Fibroblast of lung (primary cell): ENCODE measurements at regions not wholly inside any gene's neighbourhood (a gene's known extent, or its start where the extent isn't known, plus 50 kb on each side); places are given as distances from the start of the nearest gene placed in this dataset.

Source experiments
- DNase-seq, 2 donors: peaks; one replicate each; pipeline versions ENCODE4 v3.0.0 to v3.0.0-alpha.2; 2010; ENCODE audit warnings: low read depth in 2 of 2
- H2AFZ ChIP-seq: 2 replicates; pipeline ENCODE4 v1.5.1; 2012; ENCODE audit warnings: low read length, control low read depth, inconsistent platforms
- H3K27ac ChIP-seq: 2 replicates; pipeline ENCODE4 v1.5.1; 2011; ENCODE audit warnings: low read length, control low read depth; ENCODE audit not compliant: insufficient read depth
- H3K27me3 ChIP-seq: 2 replicates; pipeline ENCODE4 v1.5.1; 2011; ENCODE audit warnings: mild to moderate bottlenecking, low read length; ENCODE audit not compliant: control insufficient read depth, insufficient read depth
- H3K36me3 ChIP-seq: 2 replicates; pipeline ENCODE4 v1.5.1; 2011; ENCODE audit warnings: low read length; ENCODE audit not compliant: control insufficient read depth, insufficient read depth
- H3K4me1 ChIP-seq: 2 replicates; pipeline ENCODE4 v1.5.1; 2011; ENCODE audit warnings: low read length; ENCODE audit not compliant: control insufficient read depth, insufficient read depth; ENCODE audit errors: extremely low read depth
- H3K4me2 ChIP-seq: 2 replicates; pipeline ENCODE4 v1.5.1; 2011; ENCODE audit warnings: low read length, control low read depth; ENCODE audit not compliant: insufficient read depth; ENCODE audit errors: extremely low read depth
- H3K4me3 ChIP-seq, 4 experiments: fragments of 200-600 bp in 1 of 4; sonication (generic) in 1 of 4; replicated peaks in 1 of 4; 2 replicates each; pipeline ENCODE4 v1.5.1; 2011 to 2016; ENCODE audit warnings: low read length in 4 of 4, low read depth in 3 of 4, mild to moderate bottlenecking in 3 of 4, control low read depth in 2 of 4, inconsistent platforms in 1 of 4, mixed read lengths in 1 of 4; ENCODE audit not compliant: insufficient read depth in 1 of 4; ENCODE audit errors: control extremely low read depth in 1 of 4
- H3K79me2 ChIP-seq: 2 replicates; pipeline ENCODE4 v1.5.1; 2012; ENCODE audit warnings: mild to moderate bottlenecking, low read length, inconsistent platforms; ENCODE audit not compliant: control insufficient read depth, insufficient read depth
- H3K9ac ChIP-seq: 2 replicates; pipeline ENCODE4 v1.5.1; 2011; ENCODE audit warnings: mild to moderate bottlenecking, low read length, control low read depth; ENCODE audit not compliant: insufficient read depth
- H3K9me3 ChIP-seq: 2 replicates; pipeline ENCODE4 v1.5.1; 2012; ENCODE audit warnings: low read depth, low read length; ENCODE audit not compliant: control insufficient read depth, insufficient read depth
- H4K20me1 ChIP-seq: 2 replicates; pipeline ENCODE4 v1.5.1; 2011; ENCODE audit warnings: low read length; ENCODE audit not compliant: control insufficient read depth, insufficient read depth; ENCODE audit errors: extremely low read depth
- EZH2 ChIP-seq: IDR thresholded peaks from 2 replicates; pipeline ENCODE4 v1.5.1; 2012; ENCODE audit warnings: low read length, control low read depth, mild to moderate bottlenecking; ENCODE audit errors: missing control alignments
- TF ChIP-seq, protein P1 (sequence below), 2 donors: IDR thresholded peaks in 1 of 2; conservative IDR thresholded peaks in 1 of 2; 1 replicate in 1 of 2; 2 replicates in 1 of 2; pipeline ENCODE4 v1.5.1; 2011 to 2012; ENCODE audit warnings: low read length in 2 of 2, control low read depth in 1 of 2, inconsistent platforms in 1 of 2, low read depth in 1 of 2, mild to moderate bottlenecking in 1 of 2

DNA sequence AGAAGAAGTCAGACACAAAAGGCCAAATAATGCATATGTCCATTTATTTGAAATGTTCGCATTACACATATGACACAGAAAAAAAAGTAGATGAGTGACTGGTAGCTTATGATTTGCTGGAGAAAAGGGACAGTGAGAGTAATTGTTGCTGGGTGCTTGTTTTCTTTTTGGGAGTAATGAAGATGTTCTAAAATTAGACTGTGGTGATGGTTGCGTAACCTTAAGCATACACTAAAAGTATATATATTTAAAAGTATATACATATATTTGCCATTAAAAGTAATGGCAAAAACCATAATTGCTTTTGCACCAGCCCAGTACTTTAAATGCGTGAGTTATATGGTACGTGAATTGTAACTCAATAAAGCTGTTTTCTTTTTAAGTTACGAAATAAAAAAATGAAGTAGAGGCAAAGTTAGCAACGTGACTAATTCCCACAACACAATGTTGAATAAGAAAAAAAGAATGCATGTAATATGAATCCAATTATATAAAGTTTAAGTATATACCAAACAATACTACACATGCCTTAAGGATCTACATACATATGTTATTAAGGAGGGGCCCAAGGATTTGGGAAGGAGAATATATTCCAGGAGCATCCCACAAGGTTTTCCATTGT is 360.4 kb upstream of the CELF2 start:
- DNase-seq, result peak in 1 of 2 donors; percentile 33
- H3K9ac ChIP-seq, result no peak overlapping the region
- no peaks in the 10 kb centered on the region for H3K4me1 ChIP-seq
- no peak overlapping the region for H3K4me2 ChIP-seq
- no peak for TF ChIP-seq EZH2
- TF ChIP-seq, protein P1, sequence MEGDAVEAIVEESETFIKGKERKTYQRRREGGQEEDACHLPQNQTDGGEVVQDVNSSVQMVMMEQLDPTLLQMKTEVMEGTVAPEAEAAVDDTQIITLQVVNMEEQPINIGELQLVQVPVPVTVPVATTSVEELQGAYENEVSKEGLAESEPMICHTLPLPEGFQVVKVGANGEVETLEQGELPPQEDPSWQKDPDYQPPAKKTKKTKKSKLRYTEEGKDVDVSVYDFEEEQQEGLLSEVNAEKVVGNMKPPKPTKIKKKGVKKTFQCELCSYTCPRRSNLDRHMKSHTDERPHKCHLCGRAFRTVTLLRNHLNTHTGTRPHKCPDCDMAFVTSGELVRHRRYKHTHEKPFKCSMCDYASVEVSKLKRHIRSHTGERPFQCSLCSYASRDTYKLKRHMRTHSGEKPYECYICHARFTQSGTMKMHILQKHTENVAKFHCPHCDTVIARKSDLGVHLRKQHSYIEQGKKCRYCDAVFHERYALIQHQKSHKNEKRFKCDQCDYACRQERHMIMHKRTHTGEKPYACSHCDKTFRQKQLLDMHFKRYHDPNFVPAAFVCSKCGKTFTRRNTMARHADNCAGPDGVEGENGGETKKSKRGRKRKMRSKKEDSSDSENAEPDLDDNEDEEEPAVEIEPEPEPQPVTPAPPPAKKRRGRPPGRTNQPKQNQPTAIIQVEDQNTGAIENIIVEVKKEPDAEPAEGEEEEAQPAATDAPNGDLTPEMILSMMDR (conservative IDR thresholded peaks at IDR 0.05 in 1 of 2, IDR thresholded peaks at IDR 0.05 in 1 of 2; ENCODE audit: low read depth in 1 of 2, low read length in 2 of 2), result no peak
- no peaks in the 10 kb centered on the region for H3K9me3 ChIP-seq
- H3K27me3 ChIP-seq, result no peaks in the 10 kb centered on the region
- H4K20me1 ChIP-seq, result no peaks in the 10 kb centered on the region
- H3K4me3 ChIP-seq, result no peak overlapping the region
- no peak overlapping the region for H2AFZ ChIP-seq
- H3K27ac ChIP-seq, result no peak overlapping the region
- no peaks in the 10 kb centered on the region for H3K36me3 ChIP-seq
- H3K79me2 ChIP-seq, result no peaks in the 10 kb centered on the region

DNA sequence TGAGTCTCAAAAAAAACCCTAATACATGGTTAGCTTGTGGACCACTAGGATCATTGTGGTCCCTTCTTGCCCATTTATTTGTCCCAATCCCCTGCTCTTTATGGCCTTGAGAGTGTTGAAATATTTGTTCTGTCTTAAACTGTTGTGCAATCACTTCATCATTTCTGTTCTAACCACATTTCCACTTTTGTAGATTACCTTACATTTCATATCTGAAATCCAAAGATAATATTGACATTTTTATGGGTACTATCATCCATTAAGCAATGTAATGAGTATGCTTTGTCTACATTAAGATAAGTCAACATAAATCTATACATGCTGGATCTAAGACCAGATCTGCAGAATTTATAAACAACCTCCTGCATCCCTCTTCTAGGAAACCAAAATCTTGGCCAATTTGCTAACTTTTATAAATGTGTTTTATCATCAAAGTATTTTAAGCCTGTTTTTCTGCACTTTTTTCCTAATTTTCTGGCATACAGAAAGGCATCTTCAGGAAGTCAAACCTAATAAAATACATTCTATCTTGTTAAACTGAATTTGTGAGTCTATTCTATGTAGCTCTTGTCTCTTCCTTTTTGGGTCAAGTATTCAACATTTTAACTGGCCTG is 359.4 kb upstream of the CELF2 start:
- Histone ChIP-seq H3K27me3 (peaks cover 2% of the 10 kb centered on the region), H3K4me2 (no peak overlapping the region), H4K20me1 (no peaks in the 10 kb centered on the region), H3K27ac (no peak overlapping the region), H3K36me3 (no peaks in the 10 kb centered on the region), H3K79me2 (no peaks in the 10 kb centered on the region), H3K9ac (no peak overlapping the region), H3K9me3 (no peaks in the 10 kb centered on the region), H3K4me3 (no peak overlapping the region), H3K4me1 (no peaks in the 10 kb centered on the region), H2AFZ (no peak overlapping the region)
- TF ChIP-seq, protein P1 (conservative IDR thresholded peaks at IDR 0.05 in 1 of 2, IDR thresholded peaks at IDR 0.05 in 1 of 2; ENCODE audit: low read depth in 1 of 2, low read length in 2 of 2), result no peak
- no peak for TF ChIP-seq EZH2
- DNase-seq, result peak; percentile 14 to 81

DNA sequence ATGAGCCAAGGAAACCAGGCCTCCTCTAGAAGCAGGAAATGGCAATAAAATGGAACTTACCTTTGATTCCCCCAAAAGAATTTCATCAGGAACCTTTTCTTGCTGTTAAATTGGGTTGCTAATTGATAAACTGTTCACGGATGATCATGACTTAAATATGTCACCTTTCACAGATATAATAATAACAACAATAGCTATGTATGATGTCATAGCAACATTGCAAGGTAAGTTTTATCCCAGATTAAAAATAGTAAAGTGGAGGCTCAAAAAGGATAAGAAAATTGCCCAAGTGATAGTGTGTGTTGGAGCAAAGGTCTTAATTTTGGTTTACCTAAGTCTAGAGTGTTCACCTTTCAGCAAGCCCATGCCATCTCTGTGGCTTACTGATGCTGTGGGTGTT is 357.6 kb upstream of the CELF2 start:
- H3K9me3 ChIP-seq, result no peaks in the 10 kb centered on the region
- H3K79me2 ChIP-seq, result no peaks in the 10 kb centered on the region
- no peak overlapping the region for H3K4me2 ChIP-seq
- no peaks in the 10 kb centered on the region for H4K20me1 ChIP-seq
- no peak overlapping the region for H3K27ac ChIP-seq
- H3K27me3 ChIP-seq, result peaks cover 2% of the 10 kb centered on the region
- no peak for DNase-seq
- H3K9ac ChIP-seq, result no peak overlapping the region
- no peaks in the 10 kb centered on the region for H3K36me3 ChIP-seq
- H2AFZ ChIP-seq, result no peak overlapping the region
- H3K4me1 ChIP-seq, result no peaks in the 10 kb centered on the region
- TF ChIP-seq, protein P1 (conservative IDR thresholded peaks at IDR 0.05 in 1 of 2, IDR thresholded peaks at IDR 0.05 in 1 of 2; ENCODE audit: low read depth in 1 of 2, low read length in 2 of 2), result no peak
- no peak overlapping the region for H3K4me3 ChIP-seq
